GM12878 (cell line): ENCODE measurements at regions not wholly inside any gene's neighbourhood (a gene's known extent, or its start where the extent isn't known, plus 50 kb on each side); places are given as distances from the start of the nearest gene placed in this dataset.

Experiments used
- MXI1 ChIP-seq: fragments of 150-350 bp; IDR thresholded peaks from 2 replicates; pipeline ENCODE4 v1.6.1; 2011; ENCODE audit warnings: low read depth, mild to moderate bottlenecking, inconsistent platforms, low read length, improper control_type of control experiment
- TCF12 ChIP-seq: IDR thresholded peaks from 2 replicates; pipeline ENCODE4 v1.6.1; 2011; ENCODE audit warnings: low read depth, mild to moderate bottlenecking, low read length

DNA sequence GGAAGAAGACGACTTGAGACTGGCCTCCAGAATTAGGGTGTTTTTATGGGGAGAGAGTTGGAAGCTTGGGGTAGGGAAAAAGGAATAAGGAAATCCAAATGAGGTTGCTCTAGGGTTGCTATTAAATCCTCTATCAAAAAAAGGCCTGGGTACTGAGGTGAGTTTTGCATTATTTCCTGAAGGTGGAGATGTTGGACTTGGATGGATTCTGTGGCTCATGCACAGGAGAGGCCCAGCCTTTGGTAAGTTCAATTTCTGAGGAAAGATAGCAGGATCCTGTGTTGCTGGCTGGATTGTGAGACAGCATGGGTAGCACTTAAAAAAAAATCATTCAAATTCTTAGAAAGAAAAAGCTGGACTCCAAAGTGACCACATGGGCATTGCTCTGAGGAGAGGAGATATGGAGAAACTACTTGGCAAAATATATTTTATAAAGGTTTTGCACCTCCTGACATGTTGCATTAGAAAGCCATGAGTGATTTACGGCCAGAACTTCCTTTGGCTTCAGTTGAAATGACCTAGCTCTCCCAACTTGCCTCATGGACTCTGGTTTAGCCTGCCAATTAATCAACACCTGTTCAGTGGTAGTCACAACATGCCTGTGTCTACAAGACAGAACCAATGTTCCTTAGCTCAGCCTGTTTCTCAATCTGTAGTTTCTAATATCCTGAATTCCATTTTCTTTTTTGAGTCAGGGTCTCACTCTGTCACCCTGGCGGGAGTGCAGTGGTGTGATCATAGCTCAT, 152.1 kb upstream of the RALGAPA2 start:
- no peak for TF ChIP-seq MXI1
- no peak for TF ChIP-seq TCF12
